ENCODE measurements at regions not wholly inside any gene's neighbourhood (a gene's known extent, or its start where the extent isn't known, plus 50 kb on each side); places are given as distances from the start of the nearest gene placed in this dataset.
A peak's percentile ranks its signal among the peaks of the same experiment; 100 is the strongest.

DNA sequence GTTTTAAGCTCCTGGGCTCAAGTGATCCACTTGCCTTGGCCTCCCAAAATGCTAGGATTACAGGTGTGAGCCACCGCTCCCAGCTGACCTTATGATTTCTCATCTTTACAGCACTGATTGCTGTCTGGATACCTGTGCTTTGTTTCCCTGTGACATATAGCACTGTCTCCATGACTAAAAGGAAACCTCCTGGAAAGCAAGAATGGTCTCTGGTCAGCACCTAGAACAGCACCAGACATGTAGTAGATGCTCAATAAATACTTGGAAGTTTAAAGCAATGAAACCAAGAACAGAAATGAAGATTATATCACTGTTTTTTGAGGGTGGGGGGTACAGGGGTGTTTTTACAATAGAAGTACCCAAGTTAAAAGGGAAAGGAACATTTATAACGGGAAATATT is 156.8 kb upstream of the ADAMTS9 start:
- DNase-seq (ENCODE audit: low spot score): no peak

DNA sequence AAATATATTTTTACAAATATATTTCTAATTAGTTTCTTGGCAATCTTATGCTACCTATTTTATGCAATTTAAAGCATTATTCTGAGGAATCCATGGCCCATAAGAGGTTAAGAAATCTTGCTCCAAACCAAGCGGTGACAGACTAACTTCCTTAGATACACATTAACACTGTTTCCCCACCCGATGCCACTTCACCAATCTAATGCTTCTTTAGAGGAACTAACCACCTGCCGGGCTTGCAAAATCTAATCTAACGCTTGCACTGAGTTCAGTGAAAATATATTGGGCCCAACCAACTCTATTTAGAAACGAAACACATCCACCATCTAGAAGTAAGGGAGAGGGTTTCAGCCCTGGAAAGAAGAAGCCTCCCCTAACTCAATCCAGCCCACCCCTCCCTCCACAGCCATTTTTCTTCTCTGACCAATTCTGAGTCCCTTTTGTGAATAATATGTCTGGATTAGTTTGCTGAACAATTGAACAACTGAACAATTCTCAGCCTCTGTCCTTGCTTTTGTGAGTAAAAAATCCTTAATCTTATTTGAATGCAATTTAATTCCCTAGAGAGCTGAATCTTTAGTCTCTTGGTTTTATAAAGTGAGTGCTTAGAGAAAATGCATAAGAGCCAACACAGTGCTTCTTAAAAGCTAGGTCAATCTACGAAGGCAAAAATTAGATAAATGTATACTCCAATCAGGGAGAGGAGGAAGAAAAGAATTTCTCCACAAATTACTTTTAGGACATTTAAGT is 150.4 kb upstream of the ADAMTS9 start:
- DNase-seq (ENCODE audit: low spot score): peak; percentile 39

DNA sequence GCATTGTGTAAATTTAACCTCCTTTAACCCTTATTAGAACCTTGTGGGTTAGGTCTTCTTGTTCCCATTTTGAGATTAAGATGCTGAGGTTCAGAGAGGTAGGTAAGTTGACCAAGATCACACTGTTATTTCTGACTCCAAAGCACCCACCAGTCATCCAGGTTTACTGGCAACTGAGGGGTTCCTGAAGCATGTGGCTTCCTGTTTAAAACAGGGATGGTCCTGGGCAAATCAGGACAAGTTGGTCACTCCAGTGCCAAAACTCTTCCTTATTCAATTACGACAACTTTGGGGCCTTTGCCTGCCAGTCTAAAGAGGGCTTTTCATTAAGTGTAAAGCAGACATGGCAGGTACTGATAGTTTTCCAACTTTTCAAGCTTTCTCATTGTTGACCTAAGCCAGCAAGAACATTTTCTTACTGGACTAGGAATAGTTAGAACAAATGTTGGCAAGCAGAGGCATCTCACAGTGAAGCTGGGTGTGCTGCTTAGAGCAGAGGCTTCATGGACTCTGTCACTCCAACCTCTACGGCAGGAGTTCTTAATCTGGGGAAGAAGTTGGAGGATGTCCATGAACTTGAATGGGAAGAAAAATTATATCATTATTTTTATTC is 149.4 kb upstream of the ADAMTS9 start:
- no peak for DNase-seq (ENCODE audit: low spot score)

DNA sequence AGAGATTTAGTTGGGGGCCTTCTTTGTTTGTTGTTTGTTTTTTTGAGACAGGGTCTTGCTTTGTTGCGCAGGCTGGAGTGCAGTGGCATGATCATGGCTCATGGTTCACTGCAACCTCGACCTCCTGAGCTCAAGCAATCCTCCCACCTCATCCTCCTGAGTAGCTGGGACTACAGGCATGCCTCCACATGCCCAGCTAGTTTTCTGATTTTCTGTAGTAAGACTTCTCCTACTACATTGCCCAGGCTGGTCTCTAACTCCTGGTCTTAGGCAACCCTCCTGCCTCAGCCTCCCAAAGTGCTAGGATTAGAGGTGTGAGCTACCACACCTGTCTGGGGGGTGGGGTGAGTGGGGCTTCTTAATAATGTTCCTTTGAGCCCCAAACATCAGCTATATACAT is 148.3 kb upstream of the ADAMTS9 start:
- DNase-seq (ENCODE audit: low spot score): no peak

DNA sequence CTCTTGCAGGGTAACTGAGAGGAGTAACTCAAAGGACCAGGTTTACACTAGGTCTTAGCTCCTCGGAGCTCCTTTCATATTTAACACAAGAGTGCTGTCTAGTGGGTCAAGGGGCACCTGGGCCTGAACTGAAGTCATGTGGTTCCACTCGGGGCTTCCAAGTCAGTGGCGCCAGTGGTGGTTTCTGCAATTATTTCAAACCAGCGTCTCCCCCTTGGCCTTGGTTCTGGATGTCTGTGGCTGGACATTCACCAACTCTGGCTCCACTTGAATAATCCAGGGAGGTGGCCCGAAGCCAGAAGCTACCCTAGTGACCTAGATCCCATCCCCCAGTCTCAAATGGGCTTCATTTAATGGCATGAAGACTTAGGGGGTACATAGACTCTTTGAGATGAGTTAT is 144.3 kb upstream of the ADAMTS9 start:
- peak; percentile 11 for DNase-seq (ENCODE audit: low spot score)

DNA sequence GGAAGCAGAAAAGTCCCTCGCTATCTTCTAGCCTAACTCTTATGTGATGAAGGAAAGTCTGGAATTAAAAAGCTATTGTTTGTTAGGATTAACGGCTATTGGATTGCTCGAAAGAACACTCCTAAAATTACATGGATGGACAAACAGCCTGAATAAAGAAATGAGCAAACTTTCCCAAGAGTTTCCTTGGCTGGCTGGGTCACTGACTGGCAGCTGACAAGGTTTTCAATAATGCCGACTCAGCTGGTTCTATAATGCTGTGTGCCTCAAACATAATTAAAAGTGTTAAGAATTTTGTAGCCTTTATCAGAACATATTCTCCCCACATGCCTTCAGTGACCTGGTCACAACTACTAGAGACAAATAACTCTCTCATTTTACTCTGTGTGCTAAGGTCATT is 142.9 kb upstream of the ADAMTS9 start:
- no peak for DNase-seq (ENCODE audit: low spot score)

DNA sequence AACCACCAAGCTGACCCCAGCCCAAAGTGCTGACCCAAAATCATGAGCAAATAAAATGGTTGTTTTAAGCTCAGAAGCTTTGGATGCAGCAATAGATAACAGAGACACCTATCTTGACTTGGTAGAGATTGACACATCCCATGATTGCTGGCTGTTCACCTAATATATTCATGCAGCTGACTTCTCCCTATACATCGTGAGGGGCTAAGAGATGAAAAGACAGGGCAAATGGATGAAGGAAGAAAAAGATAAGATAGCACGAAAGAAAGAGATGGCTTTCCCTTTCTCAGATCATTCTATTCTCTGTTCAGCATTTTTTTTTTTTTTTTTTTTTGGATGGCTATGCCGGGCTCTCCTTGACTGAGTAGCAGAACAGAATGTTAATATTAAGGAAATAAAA is 141.5 kb upstream of the ADAMTS9 start:
- no peak for DNase-seq (ENCODE audit: low spot score)

DNA sequence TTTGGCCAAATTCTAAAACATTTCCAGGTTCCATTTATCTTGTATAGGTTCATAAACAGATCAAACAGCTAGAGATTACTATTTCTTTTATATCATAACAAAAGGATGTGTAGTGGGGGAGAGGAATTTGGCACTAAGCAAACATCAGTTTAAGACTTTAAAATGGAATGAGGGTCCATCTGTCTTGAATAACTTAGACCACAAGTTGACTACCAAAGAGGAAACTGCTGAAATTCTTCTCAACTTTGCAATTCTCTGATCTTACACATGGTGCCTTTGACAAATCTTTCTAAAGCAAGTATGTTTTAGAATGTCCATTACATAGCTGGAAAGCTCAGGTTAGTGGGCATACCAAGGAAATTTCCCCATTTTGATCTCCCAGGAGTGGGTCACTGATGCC is 140.5 kb upstream of the ADAMTS9 start:
- no peak for DNase-seq (ENCODE audit: low spot score)

DNA sequence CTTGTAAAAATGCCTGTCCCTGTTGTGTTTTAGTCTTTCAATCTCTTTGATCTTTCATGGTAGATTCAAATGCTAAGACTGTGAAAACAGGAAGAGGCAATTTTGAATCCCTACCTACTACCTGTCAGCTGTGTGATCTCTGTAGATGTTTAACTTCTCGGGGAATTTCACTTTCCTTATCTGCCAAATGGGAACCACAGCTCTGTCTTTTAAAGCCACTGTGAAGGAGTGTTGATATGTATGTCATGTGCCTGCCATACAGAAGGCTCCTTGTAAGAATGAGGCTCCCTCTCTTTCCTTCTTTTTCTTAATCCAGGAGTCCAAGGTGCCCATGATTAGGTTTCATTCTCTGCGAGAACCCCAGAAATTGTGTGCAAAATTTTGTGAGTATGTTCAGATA is 139.6 kb upstream of the ADAMTS9 start:
- peak; percentile 58 for DNase-seq (ENCODE audit: low spot score)

DNA sequence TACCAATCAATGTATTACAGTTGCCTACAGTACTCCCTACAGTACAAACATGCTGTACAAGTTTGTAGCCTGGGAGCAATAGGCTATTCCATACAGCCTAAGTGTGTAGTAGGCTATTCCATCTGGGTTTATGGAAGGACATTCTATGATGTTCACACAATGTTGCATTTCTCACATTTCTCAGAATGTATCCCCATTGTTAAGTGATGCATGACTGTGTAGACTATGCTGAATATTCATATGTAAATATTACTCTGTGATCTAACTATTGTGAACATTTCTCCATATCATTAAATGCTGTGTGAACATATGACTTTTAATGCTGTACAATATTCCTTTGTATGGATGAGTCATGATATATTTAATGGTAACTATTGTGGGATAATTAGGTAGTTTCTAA is 139.2 kb upstream of the ADAMTS9 start:
- DNase-seq (ENCODE audit: low spot score): no peak

DNA sequence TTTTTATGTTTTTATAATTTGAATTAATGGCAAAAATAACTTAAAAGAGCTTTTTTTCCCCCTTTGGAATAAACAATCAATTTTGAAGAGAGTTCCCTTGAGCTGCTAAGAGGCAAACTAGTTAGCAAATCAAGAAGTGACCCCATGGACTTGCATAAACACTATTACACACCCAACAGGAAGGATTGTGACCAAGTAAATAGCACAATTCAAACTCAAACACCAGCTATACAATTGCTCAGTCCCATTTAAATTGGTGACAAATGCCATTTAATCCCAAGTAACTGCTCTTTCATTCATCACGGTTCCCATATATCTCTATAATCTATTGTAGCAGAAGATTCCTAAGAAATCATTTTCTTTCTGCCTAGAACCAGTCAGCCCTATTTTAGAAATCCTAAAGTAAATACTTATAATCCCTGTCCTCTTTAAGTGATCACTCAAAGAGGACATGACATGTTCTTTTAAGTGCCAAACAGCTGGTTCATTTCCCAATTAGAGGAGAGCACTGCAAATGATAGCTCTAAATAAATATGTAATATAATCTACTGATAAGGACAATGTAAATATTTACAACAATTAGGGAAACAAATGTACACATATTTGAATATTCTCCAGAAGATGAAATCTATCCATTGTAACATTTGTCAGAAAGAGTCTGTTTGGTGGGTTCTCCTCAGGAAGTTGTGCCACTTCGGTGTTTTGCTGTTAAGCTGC is 137.8 kb upstream of the ADAMTS9 start:
- no peak for DNase-seq (ENCODE audit: low spot score)

DNA sequence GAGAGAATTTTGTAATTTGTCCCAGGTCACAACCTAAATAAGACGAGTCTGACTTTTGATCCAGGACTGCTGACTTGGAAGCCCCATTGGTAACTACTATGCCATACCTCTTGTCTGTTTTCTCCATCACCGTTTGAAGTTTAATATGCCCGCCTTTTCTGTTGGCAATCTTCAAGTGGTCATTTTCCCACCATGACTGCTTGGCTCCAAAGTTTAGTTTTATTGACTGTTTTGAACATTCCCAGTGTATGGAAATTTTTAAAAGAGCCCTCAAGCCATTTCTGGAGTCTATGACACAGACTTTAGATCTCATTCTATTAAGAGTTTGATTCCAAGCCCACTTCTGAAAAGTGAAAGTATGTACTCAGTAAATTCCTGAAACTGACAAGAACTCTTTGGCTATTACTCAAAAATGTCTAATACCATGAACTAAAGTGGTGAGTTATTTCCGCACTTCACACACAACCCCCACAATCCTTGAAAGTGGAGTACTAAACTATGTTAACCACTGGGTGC is 136.7 kb upstream of the ADAMTS9 start:
- DNase-seq (ENCODE audit: low spot score): peak; percentile 12

DNA sequence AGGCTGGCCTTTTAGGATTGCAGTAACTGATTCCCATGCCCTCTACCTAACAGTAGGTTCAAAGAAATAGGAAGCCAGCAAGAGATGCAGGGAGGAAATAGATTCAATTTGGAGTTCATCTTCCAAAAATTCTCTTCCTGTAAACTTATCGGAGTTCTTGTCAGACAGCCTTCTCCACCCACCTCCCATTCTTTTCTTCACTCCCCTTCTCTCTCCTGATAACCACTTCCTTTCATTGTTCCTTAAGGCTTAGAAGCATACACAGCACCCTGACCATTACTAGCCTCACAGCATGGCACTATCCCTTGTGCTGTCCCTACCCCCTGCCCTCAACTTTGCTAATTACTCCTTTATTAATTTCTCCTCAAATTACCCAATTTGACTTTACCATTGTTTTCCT is 130.4 kb upstream of the ADAMTS9 start:
- no peak for DNase-seq (ENCODE audit: low spot score)

DNA sequence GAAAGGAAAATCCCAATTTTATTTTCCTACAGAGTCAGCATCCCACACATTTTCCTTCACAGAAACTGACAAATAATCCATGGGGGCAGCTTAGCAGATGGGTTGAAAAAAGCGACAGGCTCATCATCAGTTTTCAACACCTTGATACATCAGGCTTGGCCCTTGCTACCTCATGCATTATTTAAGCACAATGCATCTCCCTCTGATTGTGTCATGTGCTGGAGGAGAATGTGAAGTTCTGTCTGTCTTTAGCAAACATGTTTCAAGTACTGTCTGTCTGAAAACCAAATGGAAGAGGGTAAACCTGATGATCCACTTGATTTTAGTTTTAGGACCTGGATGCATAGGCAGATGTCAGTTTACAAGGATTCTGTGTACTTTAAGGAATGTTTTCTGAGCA is 128.6 kb upstream of the ADAMTS9 start:
- no peak for DNase-seq (ENCODE audit: low spot score)

DNA sequence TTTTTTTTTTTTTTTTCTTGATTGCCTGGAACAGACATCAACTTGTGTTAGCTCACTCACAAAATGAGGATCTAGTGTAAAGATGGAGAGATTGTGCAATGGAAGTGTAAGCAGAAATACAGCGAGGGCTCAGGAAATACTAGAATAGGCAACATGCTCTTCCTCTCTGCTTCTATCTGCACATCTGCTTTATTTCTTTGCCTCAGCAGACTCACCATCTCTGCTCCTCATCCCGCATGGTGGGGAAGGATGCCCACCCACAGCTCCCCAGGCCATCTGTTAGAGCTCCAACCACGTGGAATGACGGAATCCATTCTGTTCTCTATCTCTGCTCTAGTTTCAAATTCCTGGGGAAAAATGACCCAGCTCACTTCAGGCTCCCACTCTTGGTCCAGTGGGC is 128.0 kb upstream of the ADAMTS9 start:
- DNase-seq (ENCODE audit: low spot score): no peak

DNA sequence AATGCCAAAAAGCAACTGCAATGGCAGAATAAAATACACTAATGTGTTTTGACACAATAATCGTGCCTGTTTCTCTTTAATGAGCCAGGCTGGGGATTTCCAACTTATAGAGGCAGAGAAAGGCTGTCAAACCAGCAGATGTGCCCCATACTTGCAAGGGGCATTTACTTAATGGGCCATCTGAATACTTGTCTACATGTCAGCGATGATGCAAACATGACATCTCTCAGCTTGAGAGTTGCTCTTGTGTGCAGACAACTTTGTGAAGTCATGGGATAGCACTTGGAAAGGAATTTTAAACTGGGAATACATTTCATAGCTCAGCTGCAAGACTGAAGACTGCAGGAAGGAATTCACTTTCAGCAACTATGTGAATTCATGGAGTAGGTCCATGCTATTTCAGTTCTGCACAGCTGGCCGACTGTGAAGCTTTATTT is 127.4 kb upstream of the ADAMTS9 start:
- peak; percentile 74 for DNase-seq (ENCODE audit: low spot score)

DNA sequence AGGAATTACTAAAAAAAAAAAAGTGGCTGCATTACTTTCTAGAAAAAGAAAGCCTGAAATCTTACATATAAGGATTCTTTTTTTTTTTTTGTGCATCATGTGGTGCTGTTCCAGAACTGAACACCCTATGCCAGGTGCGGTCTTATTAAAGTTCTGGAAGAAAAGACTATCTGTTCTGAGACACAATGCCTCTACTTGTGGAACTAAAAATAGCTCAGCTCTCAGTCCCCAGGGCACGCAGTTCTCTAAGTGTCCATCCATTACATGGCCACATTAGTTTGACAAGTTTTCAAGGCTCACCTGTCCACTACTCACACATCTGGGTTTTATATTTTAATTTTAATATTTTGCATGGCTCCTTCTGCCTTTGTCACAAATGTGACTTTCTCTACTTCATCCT is 126.6 kb upstream of the ADAMTS9 start:
- no peak for DNase-seq (ENCODE audit: low spot score)

DNA sequence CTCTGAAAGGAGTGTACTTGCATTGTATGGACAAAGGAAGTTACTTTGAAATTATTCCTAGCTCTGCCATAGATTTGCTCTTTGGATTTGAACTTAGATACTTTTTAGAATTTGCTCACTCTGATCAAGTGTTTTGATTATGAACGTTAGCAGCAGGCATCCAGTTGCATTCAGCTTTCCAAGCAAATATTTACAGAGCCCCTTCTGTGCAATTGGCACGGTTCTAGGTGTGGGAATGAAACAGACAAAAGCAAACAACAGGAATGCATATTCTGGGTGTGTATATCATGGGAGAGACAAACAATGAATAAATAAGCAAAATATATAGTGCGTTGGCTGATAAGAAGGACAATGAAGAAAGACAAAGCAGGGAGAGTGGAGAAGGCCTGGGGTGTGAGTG is 125.5 kb upstream of the ADAMTS9 start:
- DNase-seq (ENCODE audit: low spot score): no peak

DNA sequence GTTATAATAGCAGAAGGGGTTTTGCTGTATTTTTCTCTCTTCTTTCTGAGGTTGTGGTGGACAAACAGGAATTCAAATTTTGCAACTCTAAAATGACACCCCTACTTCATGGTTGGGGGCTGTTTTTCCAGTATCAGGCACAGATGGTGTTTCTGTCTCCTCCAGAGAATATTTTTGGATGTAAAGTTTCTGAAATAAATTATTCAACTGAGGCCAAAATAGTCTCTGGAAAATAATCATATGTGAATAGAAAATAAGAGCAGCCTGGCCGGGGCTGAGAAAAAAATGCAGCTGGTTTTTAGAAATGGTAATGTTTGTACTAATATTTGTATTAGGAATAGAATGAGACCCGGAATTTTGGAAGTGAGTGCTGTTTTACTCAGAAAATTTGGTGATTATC is 121.3 kb upstream of the ADAMTS9 start:
- no peak for DNase-seq (ENCODE audit: low spot score)

DNA sequence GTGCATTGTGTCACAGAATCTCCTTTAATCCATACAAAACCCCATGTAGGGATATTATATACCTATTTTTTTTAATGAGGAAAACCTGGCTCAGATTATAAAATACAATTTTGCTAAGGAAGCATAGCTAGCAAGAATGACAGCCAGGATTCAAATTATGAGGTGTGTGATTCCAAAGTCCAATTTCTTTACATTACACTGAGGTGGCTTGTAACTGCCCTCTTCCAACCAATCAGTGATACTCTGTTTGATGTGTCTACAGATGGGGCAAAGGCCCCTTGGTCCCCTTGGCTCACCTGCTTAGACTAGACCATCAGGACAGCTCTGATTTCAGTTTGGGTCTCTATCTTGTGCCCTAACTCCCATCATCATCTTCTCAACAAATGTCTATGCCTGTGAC is 120.3 kb upstream of the ADAMTS9 start:
- no peak for DNase-seq (ENCODE audit: low spot score)

DNA sequence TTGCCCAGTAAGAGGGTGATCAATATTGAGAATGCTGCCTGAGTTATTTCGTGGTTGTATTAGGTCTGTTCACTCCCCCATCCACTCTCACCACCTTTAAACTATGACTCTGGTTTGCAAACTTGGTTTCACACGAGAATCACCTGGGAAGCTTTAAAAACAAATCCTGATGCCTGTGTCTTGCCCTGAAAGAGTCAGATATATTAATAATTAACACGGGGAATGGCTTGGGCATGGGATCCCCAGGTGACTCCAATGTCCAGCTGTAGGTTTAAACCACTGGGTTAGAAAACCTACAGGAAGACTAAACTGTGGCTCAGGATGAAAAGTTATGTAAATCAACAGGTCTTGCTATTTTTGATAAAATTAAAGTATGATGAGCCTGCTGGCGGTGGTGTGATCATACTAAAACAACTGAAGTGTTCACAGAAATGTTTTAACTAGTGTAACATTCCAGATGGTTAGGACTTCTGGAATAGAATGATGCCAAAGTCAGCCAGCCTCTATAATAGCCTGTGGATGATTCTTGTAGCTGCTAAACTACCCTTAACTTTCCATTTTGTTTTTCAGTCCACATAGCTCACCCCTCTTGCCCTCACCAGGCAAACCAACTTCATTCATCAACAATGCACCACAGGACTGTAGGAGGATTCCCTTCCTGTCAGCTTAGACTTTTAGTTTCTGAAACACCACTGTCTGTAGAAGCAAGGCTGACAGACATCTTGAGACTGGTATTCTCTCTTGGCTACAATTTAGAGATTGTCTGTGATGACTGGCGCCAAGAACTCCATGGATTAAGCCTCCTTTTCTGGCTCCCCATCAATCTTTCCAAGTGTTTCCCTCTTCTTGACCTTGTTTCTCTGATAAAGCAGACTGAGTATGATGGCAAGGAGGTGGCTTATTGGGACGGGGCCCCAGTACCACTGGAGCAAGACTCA is 119.1 kb upstream of the ADAMTS9 start:
- peak; percentile 76 for DNase-seq (ENCODE audit: low spot score)

DNA sequence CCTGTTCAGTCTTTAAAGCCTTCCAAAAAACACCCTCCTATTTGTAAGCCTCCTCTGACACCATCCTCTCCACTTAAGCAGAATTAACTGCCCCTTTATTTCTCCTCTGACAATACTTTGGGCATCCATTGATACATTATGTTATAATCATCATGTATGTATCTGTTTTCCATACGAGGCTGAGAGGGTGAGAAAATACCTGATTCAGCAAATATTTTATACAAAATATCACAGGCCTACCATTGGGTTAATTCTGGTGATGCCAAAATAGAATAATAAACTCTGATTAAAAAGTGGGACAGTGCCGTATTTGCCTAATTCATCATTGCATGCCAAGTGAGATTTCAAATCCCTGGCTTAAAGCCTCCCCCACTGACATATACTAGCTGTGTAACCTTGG is 118.2 kb upstream of the ADAMTS9 start:
- no peak for DNase-seq (ENCODE audit: low spot score)

Measured in kidney tubule cell (primary cell).